GM18873 (cell line): ENCODE measurements at regions not wholly inside any gene's neighbourhood (a gene's known extent, or its start where the extent isn't known, plus 50 kb on each side); places are given as distances from the start of the nearest gene placed in this dataset.

Experiments used
- ATAC-seq: cut with Tn5 transposase; IDR thresholded peaks from one replicate; pipeline ENCODE4 v1.9.1; 2021; ENCODE audit warnings: mild to moderate bottlenecking, moderate library complexity, moderate number of reproducible peaks; ENCODE audit not compliant: unreplicated experiment, low FRiP score

DNA sequence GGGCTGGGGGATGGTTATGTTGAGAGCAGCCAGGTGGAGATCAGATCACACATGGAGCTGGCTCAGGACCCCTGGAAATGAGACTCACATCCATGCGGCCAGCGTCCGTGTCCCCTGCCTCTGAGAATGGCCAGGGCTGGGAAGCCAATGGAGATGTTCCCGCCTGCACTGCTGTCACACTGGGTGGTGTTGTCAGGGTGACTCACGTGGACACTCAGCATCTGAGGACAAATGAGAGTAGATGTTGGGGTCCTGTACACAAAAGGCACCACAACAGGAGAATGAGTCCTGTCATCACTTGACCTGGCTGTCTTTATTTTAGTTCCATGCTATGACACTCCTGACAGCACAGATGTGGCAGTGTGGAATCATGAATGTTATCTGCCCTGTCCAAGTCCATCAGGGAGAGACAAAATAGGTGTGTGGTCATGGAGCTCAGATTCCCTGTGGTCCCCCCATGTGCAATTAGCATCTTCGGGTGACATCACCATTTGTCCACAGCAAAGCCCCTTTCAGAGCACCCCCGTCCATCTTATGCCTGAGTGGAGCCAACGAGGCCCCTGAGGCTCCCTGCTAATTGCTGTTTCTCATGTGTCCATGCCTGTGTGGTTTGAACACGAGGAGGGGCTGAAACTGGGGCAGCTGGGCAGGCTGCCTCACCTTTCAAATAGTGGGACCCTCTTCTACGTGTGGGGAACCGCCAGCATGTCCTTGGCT is 393.5 kb downstream of the AACS start:
- ATAC-seq: no peak

DNA sequence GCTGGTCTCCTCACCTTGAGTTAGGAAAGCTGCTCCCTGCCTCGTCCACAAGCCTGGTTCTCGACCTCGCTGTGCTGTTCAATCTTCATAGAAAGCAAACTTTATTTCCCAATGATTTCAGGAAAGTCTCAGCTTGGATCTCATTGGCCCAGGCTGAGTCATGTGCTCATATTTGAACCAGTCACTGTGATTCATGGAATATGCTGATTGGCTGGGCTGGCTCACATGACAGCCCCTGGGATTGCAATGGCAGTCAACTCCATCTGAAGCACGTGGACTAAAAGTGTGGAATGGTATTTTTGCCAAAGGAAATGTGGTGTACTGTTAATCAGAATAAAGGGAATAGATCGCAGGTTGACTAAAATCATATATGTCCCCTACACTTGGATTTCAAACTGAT is 396.6 kb downstream of the AACS start:
- ATAC-seq: no peak

DNA sequence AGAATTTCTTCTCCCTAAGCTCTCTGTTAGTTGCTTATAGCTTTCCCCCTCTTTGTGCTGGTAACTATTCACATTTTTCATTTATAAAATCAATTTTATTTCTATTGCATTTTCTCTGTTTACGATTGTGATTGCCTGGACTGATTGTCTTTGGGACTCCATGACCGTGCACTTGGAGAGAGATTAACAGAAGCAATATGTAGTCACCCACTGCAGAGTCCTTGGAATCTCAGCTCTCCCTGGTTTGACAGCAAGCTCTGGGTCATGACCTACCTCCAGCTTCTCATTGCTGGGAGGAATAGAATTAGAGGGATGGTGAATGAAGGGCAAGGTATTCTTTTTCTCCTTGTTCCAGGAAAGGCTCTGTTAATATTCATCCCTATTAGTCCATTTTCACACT is 398.2 kb downstream of the AACS start:
- no peak for ATAC-seq

DNA sequence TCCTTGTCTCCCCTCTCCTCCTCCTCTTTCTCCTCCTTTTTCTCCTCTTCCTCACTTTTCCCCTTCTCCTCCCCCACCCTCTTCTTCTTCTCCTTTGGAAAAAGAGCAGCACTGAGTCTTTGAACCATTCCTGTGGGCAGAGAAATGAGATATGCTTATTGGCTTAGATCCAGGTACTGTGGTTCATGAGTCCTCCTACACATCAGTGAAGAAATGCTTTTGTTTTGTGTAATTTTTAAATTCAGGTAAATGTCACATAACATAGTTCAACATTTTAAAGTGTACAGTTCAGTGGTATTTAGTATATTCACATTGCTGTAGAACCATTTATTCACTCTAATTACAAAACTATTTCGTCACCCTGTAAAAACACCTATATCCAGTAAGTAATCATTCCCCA is 402.1 kb downstream of the AACS start:
- ATAC-seq: no peak

DNA sequence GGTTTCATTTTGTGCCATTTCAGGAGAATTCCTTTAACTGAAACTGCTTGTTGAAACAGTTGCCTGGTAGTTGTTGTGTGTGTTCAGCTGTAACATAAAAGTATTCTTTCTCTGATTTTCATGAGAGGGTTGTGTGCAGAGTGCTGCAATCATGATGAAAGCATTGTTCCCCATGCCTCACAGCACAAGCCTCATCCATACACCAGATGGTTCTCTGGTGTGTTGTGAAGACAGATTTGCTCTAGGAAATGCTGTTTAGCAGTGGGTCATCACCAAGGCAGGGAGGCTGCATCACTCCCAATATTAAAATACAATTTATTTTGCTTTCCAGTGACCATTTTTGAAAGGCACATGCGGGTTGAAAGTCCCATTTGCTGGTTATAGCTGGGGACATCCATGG is 404.4 kb downstream of the AACS start:
- no peak for ATAC-seq

- ATAC-seq: no peak
Observed at GRCh38 chr12:125470838-125471783, 405.9 kb downstream of the AACS start.

DNA sequence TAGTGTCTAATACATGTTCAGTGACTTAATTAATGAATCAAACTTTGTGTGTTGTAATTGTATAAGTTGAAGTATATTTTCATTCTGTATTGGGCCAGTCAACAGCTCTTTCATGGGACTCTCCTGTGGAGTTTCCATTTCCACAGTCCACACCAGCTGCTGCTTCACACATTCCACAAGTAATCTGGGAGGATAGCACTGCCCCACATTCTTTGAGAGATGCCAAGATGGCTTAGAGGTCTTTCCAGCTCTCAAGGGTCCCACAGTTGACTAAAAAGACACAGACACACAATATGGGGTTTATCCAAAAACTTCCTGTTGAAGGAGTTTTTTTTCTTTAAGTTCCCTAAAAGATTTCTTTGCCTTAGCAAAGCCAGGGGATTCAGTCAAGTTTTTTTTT is 408.3 kb downstream of the AACS start:
- ATAC-seq: no peak

DNA sequence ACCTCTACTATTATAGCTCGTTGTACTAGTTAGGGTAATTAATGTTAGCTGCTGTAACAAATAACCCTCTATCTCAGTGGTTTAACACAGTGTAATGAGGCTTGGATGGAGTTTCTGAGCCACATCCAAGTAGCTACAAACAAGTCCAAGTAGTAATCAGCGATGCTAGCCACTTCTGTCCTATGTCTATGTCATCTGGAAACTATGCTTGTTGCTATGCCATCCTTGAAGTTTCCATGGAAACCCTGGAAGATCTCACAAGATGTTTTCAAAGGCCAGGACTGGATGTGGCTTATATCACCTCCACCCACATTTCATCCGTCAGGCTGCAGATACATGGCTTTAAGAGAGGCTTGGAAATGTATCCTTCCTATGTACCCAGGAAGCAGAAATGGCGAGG is 422.1 kb downstream of the AACS start:
- no peak for ATAC-seq

GRCh38 chr12:125491553-125491952 is 426.3 kb downstream of the AACS start:
- no peak for ATAC-seq

DNA sequence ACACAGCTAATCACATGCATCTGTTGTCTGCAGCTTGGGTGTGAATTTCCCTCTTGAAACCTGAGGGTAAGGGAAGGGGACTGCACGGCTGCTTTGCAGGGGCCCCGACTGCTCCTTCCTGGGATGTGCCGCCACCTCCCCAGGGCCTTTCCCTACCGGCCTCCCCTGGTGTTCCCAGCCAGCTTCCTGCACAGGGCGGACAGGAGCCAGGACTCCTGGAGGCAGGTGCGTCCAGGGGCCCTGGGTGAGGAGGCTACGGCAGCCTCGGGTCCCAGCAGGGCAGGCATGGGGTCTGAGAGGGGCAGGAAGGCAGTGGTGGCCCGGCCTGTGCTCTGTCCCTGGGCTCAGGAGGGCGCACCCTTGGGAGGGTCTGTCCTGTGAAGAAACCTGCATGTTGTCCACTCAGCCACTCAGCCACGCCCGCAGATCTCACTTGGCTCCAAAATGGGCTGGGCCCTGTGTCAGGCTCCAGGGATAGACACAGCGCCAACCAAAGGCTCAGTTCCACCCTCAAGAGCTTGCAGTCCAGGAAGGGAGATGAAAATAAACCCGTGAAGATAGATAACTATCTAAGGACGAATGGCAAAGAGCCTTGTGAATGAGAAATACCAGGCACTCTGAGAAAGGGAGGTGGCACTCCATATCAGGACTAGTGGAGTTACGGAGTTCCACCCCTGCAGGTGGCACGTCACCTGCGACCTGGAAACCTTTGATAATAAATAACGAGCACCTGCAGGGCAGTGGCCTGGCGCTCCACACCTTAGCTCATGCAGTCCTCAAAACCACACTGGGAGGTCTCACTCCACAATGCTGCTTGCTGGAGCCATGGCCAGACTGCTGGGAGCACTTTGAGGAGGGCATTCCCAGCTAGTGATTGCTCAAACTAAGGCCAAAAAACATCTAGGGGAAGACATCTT is 427.4 kb downstream of the AACS start:
- ATAC-seq: no peak

- ATAC-seq: no peak
Observed at GRCh38 chr12:125493704-125494308, 428.6 kb downstream of the AACS start.

DNA sequence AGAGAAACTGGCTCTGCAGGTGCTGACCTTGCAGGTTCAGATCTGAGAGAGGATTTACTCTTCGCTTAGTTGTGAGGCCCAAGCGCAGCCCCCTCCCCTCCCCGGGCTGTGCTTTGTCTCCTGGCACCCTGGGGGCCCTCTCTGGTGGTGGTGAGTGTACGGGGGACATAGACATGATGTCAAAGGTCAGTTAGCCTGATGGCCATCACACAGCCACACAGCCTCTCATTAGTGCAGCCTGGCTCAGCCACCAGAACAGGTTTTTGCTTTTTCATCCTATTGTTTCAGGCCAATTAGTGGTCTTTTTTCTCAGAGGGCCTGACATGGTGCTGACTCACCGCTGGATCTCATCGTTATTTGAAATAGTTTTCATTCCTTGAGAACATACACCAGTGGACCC is 437.9 kb downstream of the AACS start:
- no peak for ATAC-seq

GRCh38 chr12:125509195-125509594 is 444.0 kb downstream of the AACS start:
- ATAC-seq: no peak

DNA sequence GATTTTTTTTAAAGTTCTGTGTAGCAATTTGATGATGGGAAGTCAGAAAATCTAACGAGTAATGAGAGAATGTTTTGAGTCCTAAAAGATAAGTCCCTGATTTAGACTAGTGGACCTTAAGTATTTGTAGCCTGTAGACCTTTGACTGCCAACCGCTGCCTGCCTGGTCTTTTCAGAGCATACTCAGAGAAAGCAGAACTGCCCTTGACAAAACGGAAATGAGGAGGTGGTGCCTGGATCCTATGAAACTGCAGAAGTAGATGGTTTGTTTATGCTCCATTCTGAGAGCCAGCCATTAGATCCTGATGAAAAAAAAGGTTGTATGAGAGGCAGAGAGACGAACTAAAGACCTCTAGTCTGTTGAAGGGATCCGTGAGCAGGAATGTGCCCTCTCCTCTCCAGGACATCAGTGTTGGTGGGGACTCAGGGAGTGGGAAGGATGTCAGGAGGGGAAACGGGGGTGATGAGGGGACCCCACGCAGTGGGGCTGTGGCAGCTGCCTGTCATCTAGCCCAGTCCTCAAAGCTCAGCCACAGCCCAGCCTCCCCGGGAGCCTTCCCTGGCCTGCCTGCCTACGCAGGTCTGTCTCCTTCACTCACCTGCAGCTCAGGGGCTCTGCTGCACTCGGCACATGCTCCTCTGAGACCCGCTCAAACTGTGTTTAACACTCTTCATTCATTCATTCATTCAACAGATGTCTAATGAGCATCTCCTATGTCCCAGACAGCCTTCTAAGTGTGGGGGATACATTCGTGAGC is 447.5 kb downstream of the AACS start:
- no peak for ATAC-seq

- no peak for ATAC-seq
Observed at GRCh38 chr12:125515887-125516286, 450.7 kb downstream of the AACS start.

GRCh38 chr12:125518074-125518473 is 452.8 kb downstream of the AACS start:
- ATAC-seq: no peak

- ATAC-seq: no peak
Observed at GRCh38 chr12:125519026-125519651, 453.9 kb downstream of the AACS start.

DNA sequence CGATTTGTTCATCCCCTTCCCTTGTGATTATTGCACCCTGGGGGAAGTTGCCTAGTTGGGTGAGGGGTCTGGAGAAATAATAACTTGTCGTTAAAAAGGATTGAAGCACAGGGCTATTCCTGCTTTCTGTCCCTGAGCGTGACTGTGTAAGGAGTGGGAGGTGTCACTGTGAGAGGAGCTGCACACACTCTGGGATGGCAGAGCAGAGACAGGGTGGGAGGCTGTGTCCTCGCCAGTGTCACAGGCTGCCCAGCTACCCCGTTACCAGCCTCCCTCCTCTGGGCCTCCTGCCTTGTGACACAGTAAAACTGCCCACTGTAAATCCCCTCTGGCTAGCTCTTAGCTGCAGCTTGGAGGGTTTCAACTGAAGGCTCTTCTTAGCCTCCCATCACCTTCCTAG is 460.6 kb downstream of the AACS start:
- no peak for ATAC-seq

GRCh38 chr12:125528281-125528680 is 463.0 kb downstream of the AACS start:
- ATAC-seq: no peak
